ENCODE measurements at regions not wholly inside any gene's neighbourhood (a gene's known extent, or its start where the extent isn't known, plus 50 kb on each side); places are given as distances from the start of the nearest gene placed in this dataset.

GRCh38 chr12:76199808-76200207, 115.3 kb upstream of the NAP1L1 start:
- DNase-seq, result peak; percentile 89
- Histone ChIP-seq H2BK120ac (ENCODE audit: low read depth, low read length) (peak overlapping the region; percentile 71; the same call in 1 of the 2 replicates), H3K4me2 (ENCODE audit: low read depth, low read length) (no peak overlapping the region), H3K79me1 (ENCODE audit: low read depth in 1 of 2, low read length in 2 of 2) (no peaks in the 10 kb centered on the region), H2BK20ac (ENCODE audit: low read depth, low read length) (peak overlapping the region; percentile 72), H3K4me1 (ENCODE audit: control insufficient read depth, insufficient read depth, low read length) (no peaks in the 10 kb centered on the region), H4K5ac (ENCODE audit: low read depth, low read length) (no peak overlapping the region), H4K8ac (ENCODE audit: low read depth in 2 of 2, low read length in 2 of 2) (no peak overlapping the region), H2BK5ac (ENCODE audit: low read depth, low read length, poor library complexity, severe bottlenecking) (no peak overlapping the region), H3K36me3 (ENCODE audit: control insufficient read depth, insufficient read depth, low read length) (no peaks in the 10 kb centered on the region), H3K14ac (replicated peaks; ENCODE audit: low read depth, low read length) (no peak overlapping the region), H3K18ac (ENCODE audit: low read depth, low read length) (no peak overlapping the region), H3K23ac (ENCODE audit: low read depth, low read length) (peak overlapping the region; percentile 40; the same call in 1 of the 2 replicates), H3K56ac (ENCODE audit: extremely low read depth, insufficient read depth, low read length) (no peak overlapping the region), H3K9me1 (ENCODE audit: insufficient read depth, low read length) (no peaks in the 10 kb centered on the region), H4K91ac (ENCODE audit: insufficient read depth, low read depth, low read length) (peak overlapping the region; percentile 64; the same call in 1 of the 2 replicates), H3K9me3 (ENCODE audit: control insufficient read depth, insufficient read depth, low read length) (peaks cover 16% of the 10 kb centered on the region), H2AK5ac (ENCODE audit: low read depth, low read length) (no peak overlapping the region), H3K4me3 (ENCODE audit: insufficient read depth, low read depth, low read length) (no peak overlapping the region), H2BK15ac (ENCODE audit: low read depth, low read length) (no peak overlapping the region), H2AK9ac (replicated peaks; ENCODE audit: low read depth, low read length, poor library complexity) (no peak overlapping the region), H2AFZ (replicated peaks; ENCODE audit: low read length, poor library complexity) (no peak overlapping the region), H3K27ac (ENCODE audit: insufficient read depth, low read length) (no peak overlapping the region; the same call in 1 of the 2 replicates), H3K27me3 (ENCODE audit: control insufficient read depth, insufficient read depth, low read length) (no peaks in the 10 kb centered on the region), H3K9ac (ENCODE audit: low read depth, low read length) (no peak overlapping the region), H4K20me1 (ENCODE audit: insufficient read depth, low read length) (no peaks in the 10 kb centered on the region), H3K4ac (ENCODE audit: low read depth, low read length) (peak overlapping the region; percentile 47; the same call in 1 of the 2 replicates)
- no TSS peak for BruUV-seq (replicated peaks)
- intact Hi-C loops (cut with micrococcal nuclease), result no loop called here
- CTCF ChIA-PET, result interaction anchor here (0.6 kb wide), 1 partner anchor 39 kb away, joined by 3 read pairs; no protein-coding TSS in a partner anchor
- dilution Hi-C loops (cut with HindIII; ENCODE audit: low sequenced_read_pairs, unreplicated experiment), result no loop called here
- no CpG with 5 or more reads among the region's 2 CpGs for WGBS, 2 experiments (ENCODE audit: extremely low coverage in 2 of 2, insufficient read length in 1 of 2)
- peak; percentile 87 for ATAC-seq (ENCODE audit: low read depth)
- TF ChIP-seq CEBPB (IDR thresholded peaks at IDR 0.05; ENCODE audit: low read depth, low read length) (peak; percentile 17; the same call in 1 of the 2 replicates), RFX5 (IDR thresholded peaks at IDR 0.05; ENCODE audit: low read depth, low read length) (no peak)
- in situ Hi-C loops (cut with MboI; ENCODE audit: low sequenced_read_pairs), result no loop called here
- POLR2A ChIA-PET (ENCODE audit: unreplicated experiment), result interaction anchor here (0.6 kb wide), 1 partner anchor 669 kb away, joined by 4 read pairs; no protein-coding TSS in a partner anchor
